GM12878 (cell line): ENCODE measurements at regions not wholly inside any gene's neighbourhood (a gene's known extent, or its start where the extent isn't known, plus 50 kb on each side); places are given as distances from the start of the nearest gene placed in this dataset.

Source experiments
- ATAC-seq: fragments of 200-7000 bp; cut with Tn5 transposase; 3 replicates; pipeline ENCODE4 v1.9.1; 2020; ENCODE audit warnings: mild to moderate bottlenecking, moderate library complexity
- BruUV-seq: library from RNA; stranded (reverse); fragments of 400-500 nt; replicated peaks from 2 replicates; lab custom pipeline; 2021; lab: Mats Ljungman, UMichigan
- CTCF ChIA-PET: fragments of 300-600 bp; sonication (Branson Sonifier 250); formaldehyde crosslinking; extraction: SDS; loops from one replicate; lab custom pipeline; 2021; ENCODE audit warnings: inconsistent platforms; lab: Yijun Ruan, JAX
- POLR2A ChIA-PET: fragments of 350-600 bp; formaldehyde crosslinking; extraction: SDS; loops from one replicate; lab custom pipeline; 2021; ENCODE audit warnings: inconsistent platforms; lab: Charles Lee
- RAD21 ChIA-PET: fragments of 300-600 bp; sonication (Branson Sonifier 250); formaldehyde crosslinking; loops from one replicate; lab custom pipeline; 2023; ENCODE audit warnings: antibody characterized with exemption; ENCODE audit not compliant: unreplicated experiment; lab: Charles Lee
- SMC1A ChIA-PET: fragments of 300-600 bp; sonication (Branson Sonifier 250); formaldehyde crosslinking; loops from one replicate; lab custom pipeline; 2023; ENCODE audit not compliant: unreplicated experiment, uncharacterized antibody; lab: Charles Lee
- DNase-seq: peaks from one replicate; pipeline ENCODE4 v3.0.0-alpha.2; 2011; ENCODE audit warnings: low read depth, low spot score
- FAIRE-seq: peaks from 3 replicates; lab custom pipeline; 2011; peaks lifted over from hg19 to GRCh38; lab: Jason Lieb, UNC
- H2AFZ ChIP-seq: 2 replicates; pipeline ENCODE4 v1.6.0; 2011; ENCODE audit warnings: low read depth, low read length, control low read depth; ENCODE audit not compliant: control insufficient read depth
- H3K27ac ChIP-seq: 2 replicates; pipeline ENCODE4 v1.5.1; 2011; ENCODE audit warnings: control low read depth; ENCODE audit not compliant: control insufficient read depth, insufficient read depth
- H3K27me3 ChIP-seq, 2 experiments: replicated peaks in 1 of 2; 2 replicates each; pipeline versions ENCODE4 v1.6.0 to v1.6.1; 2011; ENCODE audit warnings: low read length in 1 of 2; ENCODE audit not compliant: control insufficient read depth in 2 of 2, insufficient read depth in 2 of 2
- H3K36me3 ChIP-seq, 2 experiments: 2 replicates each; pipeline ENCODE4 v1.5.1; 2011; ENCODE audit warnings: low read length in 1 of 2; ENCODE audit not compliant: control insufficient read depth in 2 of 2, insufficient read depth in 2 of 2
- H3K4me1 ChIP-seq: 2 replicates; pipeline ENCODE4 v1.6.1; 2011; ENCODE audit warnings: mild to moderate bottlenecking, low read length, moderate library complexity, mixed read lengths; ENCODE audit not compliant: control insufficient read depth, insufficient read depth
- H3K4me2 ChIP-seq: 2 replicates; pipeline ENCODE4 v1.6.0; 2011; ENCODE audit warnings: control low read depth; ENCODE audit not compliant: control insufficient read depth, insufficient read depth
- H3K4me3 ChIP-seq: fragments of 200-600 bp; sonication (generic); 2 replicates; pipeline ENCODE4 v1.5.1; 2016
- H3K79me2 ChIP-seq: 2 replicates; pipeline ENCODE4 v1.6.0; 2011; ENCODE audit warnings: low read length; ENCODE audit not compliant: control insufficient read depth, insufficient read depth
- H3K9ac ChIP-seq: 2 replicates; pipeline ENCODE4 v1.8.0; 2011; ENCODE audit warnings: low read length, control low read depth, mixed read lengths; ENCODE audit not compliant: control insufficient read depth, insufficient read depth
- H3K9me3 ChIP-seq: replicated peaks from 3 replicates; pipeline ENCODE4 v1.5.1; 2011; ENCODE audit warnings: mild to moderate bottlenecking, low read length; ENCODE audit not compliant: control insufficient read depth, insufficient read depth
- H4K20me1 ChIP-seq: 2 replicates; pipeline ENCODE4 v1.6.0; 2011; ENCODE audit not compliant: control insufficient read depth, insufficient read depth
- ATF7 ChIP-seq: fragments of 450-650 bp; IDR thresholded peaks from 2 replicates; pipeline ENCODE4 v1.6.1; 2016; ENCODE audit warnings: low read depth, mild to moderate bottlenecking
- ESRRA ChIP-seq: IDR thresholded peaks from 2 replicates; pipeline ENCODE4 v1.6.1; 2012; ENCODE audit warnings: mild to moderate bottlenecking, low read length, improper control_type of control experiment
- KDM1A ChIP-seq: fragments of 200-600 bp; sonication (generic); IDR thresholded peaks from 2 replicates; pipeline ENCODE4 v1.6.1; 2016; ENCODE audit warnings: borderline replicate concordance
- MXI1 ChIP-seq: fragments of 150-350 bp; IDR thresholded peaks from 2 replicates; pipeline ENCODE4 v1.6.1; 2011; ENCODE audit warnings: low read depth, mild to moderate bottlenecking, inconsistent platforms, low read length, improper control_type of control experiment
- PAX8 ChIP-seq: fragments of 450-650 bp; IDR thresholded peaks from 2 replicates; pipeline ENCODE4 v1.6.1; 2017; ENCODE audit warnings: mild to moderate bottlenecking, moderate library complexity
- RBBP5 ChIP-seq: fragments of 200-600 bp; sonication (generic); conservative IDR thresholded peaks from 2 replicates; pipeline ENCODE4 v1.6.1; 2016
- RCOR1 ChIP-seq: conservative IDR thresholded peaks from 2 replicates; pipeline ENCODE4 v1.6.1; 2012; ENCODE audit warnings: low read depth, low read length, improper control_type of control experiment
- REST ChIP-seq: IDR thresholded peaks from 2 replicates; pipeline ENCODE4 v1.6.1; 2012; ENCODE audit warnings: mild to moderate bottlenecking, low read depth, low read length
- SREBF2 ChIP-seq: IDR thresholded peaks from 2 replicates; pipeline ENCODE4 v1.6.1; 2012; ENCODE audit warnings: mild to moderate bottlenecking, low read length
- SRF ChIP-seq, 2 experiments: IDR thresholded peaks; 2 replicates each; pipeline ENCODE4 v1.6.1; 2011; ENCODE audit warnings: low read depth in 2 of 2, low read length in 2 of 2, mild to moderate bottlenecking in 1 of 2, moderate library complexity in 1 of 2
- STAT3 ChIP-seq: IDR thresholded peaks from 2 replicates; pipeline ENCODE4 v1.6.1; 2011; ENCODE audit warnings: low read depth, low read length, improper control_type of control experiment
- WRNIP1 ChIP-seq: IDR thresholded peaks from 2 replicates; pipeline ENCODE4 v1.6.1; 2011; ENCODE audit warnings: low read depth, low read length, improper control_type of control experiment, borderline replicate concordance
- YBX1 ChIP-seq: fragments of 450-650 bp; IDR thresholded peaks from 2 replicates; pipeline ENCODE4 v1.6.1; 2016; ENCODE audit warnings: antibody characterized with exemption
- ZNF24 ChIP-seq: fragments of 450-650 bp; IDR thresholded peaks from 2 replicates; pipeline ENCODE4 v1.6.1; 2017; ENCODE audit warnings: antibody characterized with exemption, mild to moderate bottlenecking
- ZNF622 ChIP-seq: fragments of 450-650 bp; IDR thresholded peaks from 2 replicates; pipeline ENCODE4 v1.6.1; 2017; ENCODE audit warnings: mild to moderate bottlenecking, inconsistent platforms
- ZZZ3 ChIP-seq: IDR thresholded peaks from 2 replicates; pipeline ENCODE4 v1.6.1; 2011; ENCODE audit warnings: low read depth; ENCODE audit not compliant: control insufficient read depth, insufficient read length
- WGBS: methylation state at CpG from one replicate; pipeline ENCODE4 v1.1.6; 2016; ENCODE audit warnings: low lambda C conversion rate; ENCODE audit not compliant: insufficient replicate concordance, insufficient coverage; ENCODE audit errors: missing lambda C conversion rate; 5-methylcytosine and 5-hydroxymethylcytosine counted together
- in situ Hi-C: fragments of 300-500 bp; cut with MboI; formaldehyde crosslinking; loops from 9 replicates; pipeline ENCODE4 v1.14.3; 2018; ENCODE audit warnings: mixed read lengths
- intact Hi-C: fragments of 100-400 bp; cut with micrococcal nuclease; formaldehyde crosslinking; loops from one replicate; pipeline ENCODE4 v1.14.2; 2022; ENCODE audit not compliant: unreplicated experiment
- TF ChIP-seq, protein P1 (sequence below): IDR thresholded peaks from 2 replicates; pipeline ENCODE4 v1.6.1; 2011; ENCODE audit warnings: mild to moderate bottlenecking, low read depth, low read length, moderate library complexity; ENCODE audit not compliant: insufficient replicate concordance
- TF ChIP-seq, protein P2 (sequence below): IDR thresholded peaks from 2 replicates; pipeline ENCODE4 v1.6.1; 2012; ENCODE audit warnings: low read depth, low read length, improper control_type of control experiment

GRCh38 chr1:187244623-187245022, 415.9 kb downstream of the PLA2G4A start (continued):
- TF ChIP-seq, protein P1, sequence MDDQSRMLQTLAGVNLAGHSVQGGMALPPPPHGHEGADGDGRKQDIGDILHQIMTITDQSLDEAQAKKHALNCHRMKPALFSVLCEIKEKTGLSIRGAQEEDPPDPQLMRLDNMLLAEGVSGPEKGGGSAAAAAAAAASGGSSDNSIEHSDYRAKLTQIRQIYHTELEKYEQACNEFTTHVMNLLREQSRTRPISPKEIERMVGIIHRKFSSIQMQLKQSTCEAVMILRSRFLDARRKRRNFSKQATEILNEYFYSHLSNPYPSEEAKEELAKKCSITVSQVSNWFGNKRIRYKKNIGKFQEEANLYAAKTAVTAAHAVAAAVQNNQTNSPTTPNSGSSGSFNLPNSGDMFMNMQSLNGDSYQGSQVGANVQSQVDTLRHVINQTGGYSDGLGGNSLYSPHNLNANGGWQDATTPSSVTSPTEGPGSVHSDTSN = no peak
- TF ChIP-seq SRF (IDR thresholded peaks at IDR 0.05; ENCODE audit: low read depth in 2 of 2, low read length in 2 of 2) (no peak), WRNIP1 (no peak), ZZZ3 (no peak)

- no TSS peak for BruUV-seq
- ChIA-PET CTCF (no interaction called here), SMC1A (no interaction called here), POLR2A (no interaction called here), RAD21 (no interaction called here)
- Histone ChIP-seq H4K20me1 (no peaks in the 10 kb centered on the region), H3K4me2 (no peak overlapping the region), H3K27ac (no peak overlapping the region), H3K4me1 (no peaks in the 10 kb centered on the region), H3K79me2 (no peaks in the 10 kb centered on the region), H3K9me3 (no peaks in the 10 kb centered on the region), H2AFZ (no peak overlapping the region), H3K27me3 (no peaks in the 10 kb centered on the region), H3K36me3 (no peaks in the 10 kb centered on the region), H3K4me3 (no peak overlapping the region), H3K9ac (no peak overlapping the region)
- 21% methylated on average over 1 of the region's 1 CpG for WGBS
- DNase-seq = no peak
- in situ Hi-C loops = no loop called here
- no peak for ATAC-seq
- no peak for FAIRE-seq
- intact Hi-C loops = no loop called here
- TF ChIP-seq, protein P2, sequence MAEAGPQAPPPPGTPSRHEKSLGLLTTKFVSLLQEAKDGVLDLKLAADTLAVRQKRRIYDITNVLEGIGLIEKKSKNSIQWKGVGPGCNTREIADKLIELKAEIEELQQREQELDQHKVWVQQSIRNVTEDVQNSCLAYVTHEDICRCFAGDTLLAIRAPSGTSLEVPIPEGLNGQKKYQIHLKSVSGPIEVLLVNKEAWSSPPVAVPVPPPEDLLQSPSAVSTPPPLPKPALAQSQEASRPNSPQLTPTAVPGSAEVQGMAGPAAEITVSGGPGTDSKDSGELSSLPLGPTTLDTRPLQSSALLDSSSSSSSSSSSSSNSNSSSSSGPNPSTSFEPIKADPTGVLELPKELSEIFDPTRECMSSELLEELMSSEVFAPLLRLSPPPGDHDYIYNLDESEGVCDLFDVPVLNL = no peak
- no peak for TF ChIP-seq YBX1
- TF ChIP-seq ESRRA = no peak
- TF ChIP-seq REST = no peak
- no peak for TF ChIP-seq PAX8
- no peak for TF ChIP-seq STAT3
- TF ChIP-seq MXI1 = no peak
- TF ChIP-seq ATF7 = no peak
- TF ChIP-seq ZNF622 = no peak
- TF ChIP-seq RBBP5 = no peak
- no peak for TF ChIP-seq RCOR1
- no peak for TF ChIP-seq ZNF24
- TF ChIP-seq KDM1A = no peak
- no peak for TF ChIP-seq SREBF2
Observed at GRCh38 chr1:187245201-187245600, 416.5 kb downstream of the PLA2G4A start.
